Superior temporal gyrus (tissue), 1 donor: ENCODE measurements at regions not wholly inside any gene's neighbourhood (a gene's known extent, or its start where the extent isn't known, plus 50 kb on each side); places are given as distances from the start of the nearest gene placed in this dataset.

Experiments used
- DNase-seq: peaks from one replicate; pipeline ENCODE4 v3.0.0-alpha.2; 2016; ENCODE audit errors: extremely low spot score

DNA sequence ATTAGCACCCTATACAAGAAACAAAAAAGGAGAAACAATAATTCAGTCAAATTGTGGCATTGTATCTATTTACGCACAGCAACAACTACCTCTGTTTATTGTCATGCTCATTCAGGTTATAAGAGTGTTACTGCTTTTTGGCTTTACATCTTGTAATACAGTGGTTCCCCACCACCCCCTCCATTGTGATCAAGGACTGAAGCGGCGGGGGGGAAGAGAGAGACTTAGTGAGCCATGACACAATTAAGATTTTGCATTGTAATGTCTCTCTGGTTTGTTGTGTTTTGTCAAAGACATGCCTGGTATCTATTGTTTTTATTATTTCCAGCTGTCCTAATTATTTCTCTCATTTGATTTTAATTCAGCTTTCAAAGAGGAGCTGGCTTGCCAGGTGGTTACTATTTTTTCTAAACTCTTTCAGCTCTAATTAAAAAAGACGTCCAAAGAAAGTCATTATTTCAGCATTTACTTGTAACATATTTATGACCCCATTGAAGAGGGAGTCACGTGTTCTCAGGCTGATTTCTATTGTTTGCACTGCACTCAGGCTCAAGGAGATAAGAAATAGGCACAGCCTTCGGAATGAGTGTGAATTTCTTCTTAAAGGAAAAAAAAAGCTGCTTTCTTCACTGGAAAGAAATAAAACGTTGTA, 234.4 kb upstream of the TBL1XR1 start:
- no peak for DNase-seq

DNA sequence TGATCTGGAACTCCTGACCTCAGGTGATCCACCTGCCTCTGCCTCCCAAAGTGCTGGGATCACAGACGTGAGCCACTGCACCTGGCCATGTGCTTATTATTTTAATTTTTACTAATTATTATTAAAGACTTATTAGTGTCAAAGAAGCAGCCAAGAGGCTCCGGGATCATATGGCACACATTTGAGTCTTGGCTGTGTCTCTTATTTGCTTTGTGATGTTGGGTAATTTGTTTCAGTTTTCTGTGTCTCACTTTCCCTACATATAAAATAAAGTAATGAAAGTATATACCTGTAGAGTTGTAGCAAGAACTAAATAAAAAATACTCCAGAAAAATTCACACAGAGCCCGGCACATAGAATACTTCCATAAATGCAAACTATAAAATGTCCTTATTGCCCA, 238.0 kb upstream of the TBL1XR1 start:
- no peak for DNase-seq

- DNase-seq, result no peak
Observed at GRCh38 chr3:177437513-177438337, 240.4 kb upstream of the TBL1XR1 start.

DNA sequence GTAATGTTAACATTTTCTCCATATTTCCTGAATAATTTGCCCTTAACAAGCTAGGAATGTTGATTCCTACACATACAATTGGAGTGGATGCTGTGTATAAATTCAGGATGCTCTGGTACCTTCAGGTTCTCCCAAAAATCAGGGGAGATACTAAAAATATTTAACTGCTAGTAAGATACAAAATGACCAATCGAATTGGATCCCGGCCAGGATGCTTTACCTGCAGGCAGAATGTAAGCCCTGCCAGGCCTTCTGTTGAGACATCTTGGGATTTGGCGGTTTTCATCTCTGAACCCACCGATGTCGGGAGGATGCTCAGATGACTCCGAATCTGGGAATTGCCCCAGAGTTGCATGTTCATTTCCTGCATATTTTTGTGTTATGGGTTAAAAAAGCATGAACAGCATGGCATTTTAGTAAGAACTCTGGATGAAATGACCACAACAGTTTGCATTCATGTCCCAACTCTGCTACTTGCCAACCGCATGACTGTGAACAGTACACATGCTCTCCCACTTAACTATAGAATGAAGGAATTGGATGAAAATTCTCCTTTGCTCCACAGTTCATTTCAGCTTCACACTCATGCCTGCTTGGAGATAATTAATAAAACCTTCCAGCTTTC, 241.4 kb upstream of the TBL1XR1 start:
- no peak for DNase-seq

DNA sequence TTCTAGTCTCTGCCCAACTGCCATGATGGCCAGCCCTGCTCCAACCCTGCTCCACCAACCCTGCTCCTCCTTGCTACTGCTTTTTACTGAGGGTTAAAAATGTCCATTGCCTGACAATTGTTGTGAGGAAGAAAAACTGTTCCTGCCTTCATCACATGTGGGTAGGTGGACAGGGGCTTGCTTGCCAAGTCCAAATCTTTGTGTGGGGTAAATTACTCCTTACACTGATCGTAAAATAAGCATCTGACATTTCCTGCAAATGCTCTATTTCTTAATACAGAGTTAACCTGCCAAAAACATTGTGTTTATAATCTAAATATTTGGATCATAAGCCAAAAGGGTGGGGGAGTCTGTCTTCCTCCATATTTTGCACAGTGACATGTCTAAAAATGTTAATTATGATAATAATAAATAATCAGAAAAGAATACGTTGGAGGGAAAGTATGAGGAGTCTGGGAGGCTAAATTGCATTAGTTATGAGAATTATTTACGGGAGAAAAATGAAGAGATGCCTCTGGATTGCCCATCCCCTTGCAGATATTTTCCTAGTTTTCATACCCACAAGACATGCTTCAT, 242.5 kb upstream of the TBL1XR1 start:
- no peak for DNase-seq

DNA sequence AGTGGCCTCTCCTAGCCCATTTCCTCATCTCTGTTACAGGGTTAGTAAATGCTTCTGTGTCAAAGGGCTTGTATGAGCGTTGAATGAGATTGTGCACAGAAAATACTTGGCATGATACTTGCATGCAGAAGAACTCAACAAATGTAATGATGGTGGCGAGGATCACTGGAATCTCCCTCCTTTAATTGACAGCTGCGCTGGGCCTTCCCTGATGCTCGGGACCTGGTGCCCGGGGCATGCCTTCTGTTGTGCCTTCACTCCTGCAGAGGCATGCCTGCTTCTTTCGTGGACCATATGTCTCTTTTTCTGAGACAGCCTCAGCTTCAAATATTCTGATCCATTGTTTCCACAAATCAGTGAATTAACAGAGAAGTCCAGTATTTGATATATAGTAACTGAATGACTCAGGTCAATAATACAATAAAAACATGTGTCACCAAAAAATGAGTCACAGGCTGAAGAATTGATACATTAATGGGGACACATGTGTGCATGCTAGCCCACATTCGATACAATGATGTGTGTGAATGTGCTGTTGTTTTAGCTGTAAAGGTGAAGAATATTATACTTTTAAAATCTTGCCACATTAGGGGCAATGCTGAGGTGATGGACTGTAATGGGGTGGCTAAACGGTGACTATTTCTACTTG, 243.3 kb upstream of the TBL1XR1 start:
- no peak for DNase-seq

DNA sequence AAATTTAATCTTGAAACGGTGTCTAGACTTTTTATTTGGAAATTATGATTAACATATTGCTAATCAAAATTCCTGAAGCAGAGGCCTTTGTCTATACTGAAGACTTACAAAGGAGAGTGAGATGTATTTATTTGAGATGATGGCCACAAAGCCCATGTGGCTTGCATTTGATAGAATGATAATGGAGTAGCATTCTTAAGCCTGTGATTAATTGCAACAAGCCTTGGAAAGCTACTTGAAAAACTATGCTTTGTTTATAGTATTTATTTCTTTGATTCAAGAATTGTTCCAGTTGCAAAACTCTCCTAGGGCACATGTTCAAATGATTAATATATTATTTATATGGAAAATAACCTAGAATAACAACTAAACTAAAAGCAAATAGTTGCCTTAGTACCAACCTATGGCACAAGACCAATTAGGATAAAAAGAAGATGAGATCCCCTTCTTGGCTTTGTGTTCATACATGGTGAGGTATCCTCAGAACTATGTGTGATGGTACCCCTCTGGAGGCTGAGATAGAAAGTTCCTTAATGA, 244.1 kb upstream of the TBL1XR1 start:
- DNase-seq, result no peak

DNA sequence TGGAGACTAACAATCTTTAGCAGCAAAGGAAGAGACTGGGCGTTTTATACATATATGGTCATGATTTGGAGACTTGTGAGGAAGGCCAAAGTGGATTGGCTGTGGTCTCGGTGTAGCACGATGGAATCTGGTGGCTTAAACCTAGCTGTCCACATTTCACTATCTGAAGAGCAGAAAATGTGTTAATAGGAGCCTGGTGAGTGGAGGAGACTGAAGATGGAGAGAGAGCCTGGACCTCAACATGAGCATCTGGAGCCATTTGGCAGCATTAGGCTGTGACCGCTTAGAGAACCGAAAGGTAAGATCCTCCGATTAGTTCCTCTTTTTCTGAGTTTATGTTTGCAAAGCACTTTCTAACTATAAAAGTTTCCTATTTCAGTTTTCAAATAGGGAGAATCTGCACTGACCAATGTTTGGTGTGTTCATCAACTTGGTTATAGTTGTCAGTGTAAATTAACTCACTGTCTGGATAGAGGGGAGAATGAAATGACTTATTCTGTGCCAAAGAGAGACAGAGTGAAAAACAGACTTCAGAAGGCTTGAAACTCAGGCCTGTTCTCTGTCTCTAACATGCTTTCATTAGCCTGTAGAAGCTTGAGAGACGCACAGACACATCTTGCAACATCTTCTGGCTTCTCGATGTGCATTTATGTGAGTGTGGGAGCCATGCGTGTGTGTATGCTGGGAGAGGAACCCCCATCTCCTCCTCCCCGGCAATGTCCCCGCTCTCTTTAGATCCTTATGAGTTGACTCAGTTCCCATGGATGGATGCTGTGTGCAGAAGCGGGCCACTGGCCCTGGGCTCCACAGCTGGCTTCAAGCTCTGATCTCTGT, 244.7 kb upstream of the TBL1XR1 start:
- no peak for DNase-seq

DNA sequence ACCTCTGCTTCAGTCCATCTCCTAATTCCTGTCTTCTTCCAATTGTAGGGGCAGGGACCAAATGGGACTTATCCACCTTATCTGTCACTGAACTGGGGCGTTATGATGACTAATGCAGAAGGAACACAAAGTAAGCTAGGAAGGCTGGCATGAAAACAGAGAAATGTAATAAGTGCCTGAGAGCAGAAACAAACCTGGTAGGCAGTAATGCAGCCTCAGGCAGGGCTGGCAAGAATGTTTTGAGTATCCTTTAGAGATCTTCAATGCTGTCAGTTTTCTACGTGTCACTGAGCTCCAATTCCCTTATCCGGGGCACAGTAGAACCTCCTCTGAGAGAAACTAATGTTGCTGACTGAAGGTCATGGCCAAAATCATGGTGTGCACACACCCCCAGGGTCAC, 246.2 kb upstream of the TBL1XR1 start:
- no peak for DNase-seq

DNA sequence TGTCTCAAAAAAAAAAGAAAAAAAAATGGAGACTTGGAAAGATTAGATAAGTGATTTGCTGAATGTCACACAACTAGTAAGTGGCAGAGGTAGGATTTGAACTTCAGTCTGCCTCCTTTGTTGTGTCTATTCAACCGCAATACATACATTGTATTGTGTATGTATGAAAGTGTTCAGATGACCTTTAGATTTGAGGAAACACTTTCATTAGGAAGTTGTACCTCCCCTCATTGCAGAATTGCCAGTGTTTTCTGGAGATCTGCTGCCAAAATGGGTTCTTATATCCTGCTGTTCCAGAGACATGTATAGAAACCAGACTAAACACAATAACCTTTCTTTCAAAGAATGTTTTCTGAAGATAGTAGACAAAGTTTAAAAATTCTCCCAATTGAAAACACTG, 247.4 kb upstream of the TBL1XR1 start:
- DNase-seq, result no peak

DNA sequence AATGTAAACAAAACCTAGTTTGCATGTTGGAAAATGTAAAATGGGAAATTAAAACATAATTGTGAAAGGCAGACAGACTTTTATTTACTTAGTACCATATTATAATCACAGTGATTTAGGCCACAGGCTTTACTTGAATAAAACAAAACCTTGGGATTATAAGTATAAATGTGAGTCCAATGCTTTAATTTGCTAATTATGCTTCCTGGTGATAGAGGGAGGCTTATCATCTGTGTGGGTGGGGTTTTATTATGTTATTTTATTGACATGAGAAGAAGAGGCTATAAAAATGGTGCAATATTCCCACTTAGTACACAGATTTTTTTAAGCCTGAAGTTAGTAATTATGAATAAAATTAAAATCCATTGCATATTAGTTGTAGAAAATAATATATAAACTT, 248.3 kb upstream of the TBL1XR1 start:
- DNase-seq, result no peak

GRCh38 chr3:177446165-177446601, 248.9 kb upstream of the TBL1XR1 start:
- DNase-seq, result no peak

DNA sequence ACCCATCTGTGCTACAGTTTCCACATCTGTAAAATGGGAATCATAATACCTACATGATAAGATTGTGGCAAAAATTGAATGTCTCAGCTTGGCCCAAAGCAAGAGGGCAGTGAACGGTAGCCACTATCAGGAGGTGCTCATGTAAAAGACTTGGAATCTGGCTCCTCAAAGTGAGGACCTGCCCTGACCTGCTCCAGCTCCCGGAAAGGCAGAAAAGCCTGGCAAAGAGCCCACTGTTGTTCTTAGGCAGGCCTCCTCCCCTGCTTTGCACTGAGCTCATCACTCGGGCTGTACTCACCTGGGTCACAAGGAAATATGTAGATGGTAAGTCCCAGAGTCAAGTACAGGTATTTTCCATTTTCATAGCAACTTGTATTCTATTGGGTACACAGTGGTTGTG, 250.7 kb upstream of the TBL1XR1 start:
- no peak for DNase-seq

- no peak for DNase-seq
Observed at GRCh38 chr3:177448987-177449359, 251.7 kb upstream of the TBL1XR1 start.

DNA sequence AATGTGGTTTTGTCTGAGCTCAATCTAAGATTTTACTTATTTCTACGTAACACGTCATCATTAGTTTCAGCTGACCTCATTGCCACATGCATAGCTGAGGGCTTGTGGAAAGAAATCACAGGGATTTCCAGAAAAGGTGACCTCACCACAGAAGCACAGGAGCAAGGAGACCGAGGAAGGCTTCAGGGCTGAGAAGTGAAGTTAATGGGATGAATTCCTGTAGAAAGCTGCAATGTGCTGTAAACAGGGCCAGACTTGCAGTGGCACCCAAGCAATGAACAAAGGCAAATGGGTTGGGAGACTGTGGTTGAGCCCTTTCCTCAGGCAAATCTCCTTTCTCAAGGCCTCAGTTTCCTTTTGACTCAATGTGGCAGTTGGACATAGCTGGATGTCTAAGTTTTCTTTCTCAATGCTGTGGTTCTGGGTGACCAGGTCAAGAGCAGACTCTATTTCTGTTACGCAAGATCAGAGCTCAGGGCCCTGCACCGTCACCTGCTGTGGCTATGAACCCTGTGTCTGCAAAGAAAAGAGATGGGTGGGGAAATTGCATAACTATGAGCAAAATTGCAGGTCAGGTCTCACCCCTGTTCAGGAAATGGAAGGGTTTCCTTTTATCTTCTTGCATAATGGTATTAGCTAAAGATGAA, 252.2 kb upstream of the TBL1XR1 start:
- DNase-seq, result no peak

- DNase-seq, result peak; percentile 63
Observed at GRCh38 chr3:177451301-177451750, 254.0 kb upstream of the TBL1XR1 start.

DNA sequence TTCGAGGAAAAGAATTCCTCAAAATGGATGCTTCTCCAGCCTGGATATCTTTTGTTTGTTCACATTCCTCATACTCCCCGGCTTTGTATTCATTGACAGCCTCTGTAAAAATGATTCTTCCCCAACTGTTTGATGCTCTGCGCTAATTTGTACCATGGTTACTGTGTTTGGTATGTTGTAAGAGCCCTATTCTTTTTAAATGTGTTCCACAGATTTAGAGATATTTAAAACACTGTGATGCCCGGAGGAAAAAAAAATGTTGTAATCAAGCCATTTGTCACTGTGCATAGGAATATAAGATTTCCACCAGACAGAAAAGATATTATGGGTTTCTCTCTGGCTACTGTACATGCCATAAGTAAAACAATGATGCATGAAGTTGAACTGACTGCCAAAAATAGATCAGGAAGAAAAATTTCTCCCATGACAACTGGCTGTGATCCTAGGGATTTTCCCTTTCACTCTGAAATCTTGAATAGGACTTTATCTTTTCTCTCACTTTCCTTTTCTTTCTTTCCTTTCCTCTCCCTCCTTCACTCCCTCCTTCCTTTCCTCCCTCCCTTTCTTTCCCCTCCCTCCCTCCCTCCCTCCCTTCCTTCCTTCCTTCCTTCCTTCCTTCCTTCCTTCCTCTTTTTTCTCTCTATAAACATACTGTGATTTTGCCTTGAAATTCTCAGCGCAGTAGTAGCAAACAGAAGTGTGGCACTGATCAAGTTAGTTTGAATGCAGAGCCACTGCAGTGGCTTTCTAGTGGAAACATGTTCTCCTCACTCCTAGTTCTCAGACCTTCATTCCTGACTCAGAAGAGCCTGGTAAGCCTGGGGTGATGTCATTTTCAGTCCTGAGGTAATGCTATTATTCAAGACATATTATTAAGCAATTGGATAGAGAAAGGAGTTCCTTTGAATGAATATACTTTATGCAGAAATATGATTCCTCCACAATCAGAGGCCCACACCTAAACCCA, 254.9 kb upstream of the TBL1XR1 start:
- peak; percentile 67 for DNase-seq

DNA sequence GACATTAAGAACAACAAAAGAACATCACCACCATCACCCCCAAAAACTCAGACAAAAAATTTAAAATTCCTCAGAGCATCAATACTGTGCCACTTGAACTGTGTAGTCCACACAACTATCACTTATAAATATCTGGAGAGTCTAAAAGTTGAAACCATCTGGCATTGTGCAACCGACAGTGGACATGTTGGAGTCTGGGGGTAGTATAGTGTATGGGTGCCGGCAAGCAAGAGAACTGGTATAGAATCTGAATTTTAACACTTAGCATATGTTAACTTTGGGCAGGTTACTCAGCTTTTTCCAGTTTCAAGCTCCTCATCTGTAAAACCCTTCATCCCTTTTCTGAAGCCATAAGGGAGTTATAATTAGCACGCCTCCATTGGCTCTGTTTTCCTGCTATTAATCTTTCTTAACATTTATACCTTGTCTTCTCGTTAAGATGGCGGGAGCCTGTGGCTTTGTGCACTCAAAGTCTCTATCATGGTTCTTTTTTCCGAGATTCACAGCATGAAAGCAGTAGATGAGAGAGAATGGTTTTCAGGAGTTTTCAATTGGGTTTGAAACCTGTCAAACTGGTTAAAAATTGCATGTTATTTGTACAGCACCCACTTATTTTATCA, 255.7 kb upstream of the TBL1XR1 start:
- DNase-seq, result no peak

DNA sequence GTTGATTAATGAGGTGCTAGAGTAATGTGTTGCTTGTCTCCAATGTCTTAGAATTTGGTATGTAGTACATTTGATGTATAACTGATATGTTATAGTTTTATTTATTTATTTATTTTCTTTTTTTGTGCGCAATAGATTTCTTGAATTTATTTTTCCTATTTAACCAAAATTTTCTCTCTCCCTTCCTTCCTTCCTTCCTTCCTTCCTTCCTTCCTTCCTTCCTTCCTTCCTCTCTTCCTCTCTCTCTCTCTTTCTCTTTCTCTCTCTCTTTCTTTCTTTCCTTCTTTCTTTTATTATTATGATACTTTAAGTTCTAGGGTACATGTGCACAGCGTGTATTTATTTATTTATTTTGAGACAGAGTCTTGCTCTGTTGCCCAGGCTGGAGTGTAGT, 256.2 kb upstream of the TBL1XR1 start:
- no peak for DNase-seq
